Bronchial epithelial cell (primary cell): ENCODE measurements at regions not wholly inside any gene's neighbourhood (a gene's known extent, or its start where the extent isn't known, plus 50 kb on each side); places are given as distances from the start of the nearest gene placed in this dataset.

Experiments used
- DNase-seq: peaks from one replicate; pipeline ENCODE4 v3.0.0-alpha.2; 2010; ENCODE audit warnings: low read depth
- FAIRE-seq: peaks from 2 replicates; lab custom pipeline; 2011; peaks lifted over from hg19 to GRCh38; lab: Jason Lieb, UNC
- H3K27me3 ChIP-seq: 2 replicates; pipeline ENCODE4 v1.5.1; 2011; ENCODE audit warnings: low read length; ENCODE audit not compliant: control insufficient read depth, insufficient read depth
- H3K36me3 ChIP-seq: 2 replicates; pipeline ENCODE4 v1.5.1; 2011; ENCODE audit warnings: low read length; ENCODE audit not compliant: control insufficient read depth, insufficient read depth
- H3K4me3 ChIP-seq: 2 replicates; pipeline ENCODE4 v1.5.1; 2011; ENCODE audit warnings: mild to moderate bottlenecking, low read depth, low read length, control low read depth
- CTCF ChIP-seq: IDR thresholded peaks from 2 replicates; pipeline ENCODE4 v1.5.1; 2011; ENCODE audit warnings: mild to moderate bottlenecking, moderate library complexity, low read length, control low read depth, inconsistent platforms; ENCODE audit not compliant: insufficient read depth, severe bottlenecking

GRCh38 chr1:239976130-239976968 is 115.3 kb upstream of the FMN2 start:
- Histone ChIP-seq H3K36me3 (no peaks in the 10 kb centered on the region), H3K27me3 (no peaks in the 10 kb centered on the region), H3K4me3 (no peak overlapping the region)
- TF ChIP-seq CTCF: peak; percentile 76
- peak; percentile 45 for DNase-seq
- no peak for FAIRE-seq

- FAIRE-seq (no peak), DNase-seq (no peak)
- H3K36me3 ChIP-seq: no peaks in the 10 kb centered on the region
- no peak overlapping the region for H3K4me3 ChIP-seq
- no peak for TF ChIP-seq CTCF
- H3K27me3 ChIP-seq: no peaks in the 10 kb centered on the region
Measured at GRCh38 chr1:239977416-239977815, 114.3 kb upstream of the FMN2 start.

GRCh38 chr1:239979456-239979855 is 112.2 kb upstream of the FMN2 start:
- Histone ChIP-seq H3K4me3 (no peak overlapping the region), H3K27me3 (no peaks in the 10 kb centered on the region), H3K36me3 (no peaks in the 10 kb centered on the region)
- FAIRE-seq: no peak
- no peak for TF ChIP-seq CTCF
- DNase-seq: no peak

GRCh38 chr1:239982762-239983161 is 108.9 kb upstream of the FMN2 start:
- Histone ChIP-seq H3K27me3 (no peaks in the 10 kb centered on the region), H3K36me3 (no peaks in the 10 kb centered on the region), H3K4me3 (no peak overlapping the region)
- DNase-seq (no peak), FAIRE-seq (no peak)
- no peak for TF ChIP-seq CTCF

DNA sequence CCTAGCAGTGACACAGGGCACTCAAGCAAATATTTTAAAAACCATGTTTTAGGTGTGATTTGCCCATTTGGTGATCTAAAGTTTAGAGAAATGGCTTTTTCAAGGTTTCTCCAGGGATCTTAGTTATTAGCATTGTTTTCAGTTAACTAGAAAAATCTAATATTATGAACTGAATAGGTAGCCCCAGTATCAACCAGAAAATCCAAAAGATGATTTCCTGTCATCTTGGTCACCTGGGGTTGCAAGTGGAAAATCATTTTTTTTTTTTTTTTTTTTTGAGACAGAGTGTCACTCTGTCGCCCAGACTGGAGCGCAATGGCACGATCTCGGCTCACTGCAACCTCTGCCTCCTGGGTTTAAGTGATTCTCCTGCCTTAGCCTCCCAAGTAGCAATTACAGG is 106.6 kb upstream of the FMN2 start:
- no peak overlapping the region for H3K4me3 ChIP-seq
- H3K27me3 ChIP-seq: no peaks in the 10 kb centered on the region
- FAIRE-seq (no peak), DNase-seq (no peak)
- TF ChIP-seq CTCF: no peak
- no peaks in the 10 kb centered on the region for H3K36me3 ChIP-seq
